Ishikawa (cell line): ENCODE measurements at regions not wholly inside any gene's neighbourhood (a gene's known extent, or its start where the extent isn't known, plus 50 kb on each side); places are given as distances from the start of the nearest gene placed in this dataset.

ENCODE experiments used
- CEBPB ChIP-seq: IDR thresholded peaks from 2 replicates; pipeline ENCODE4 v1.6.1; 2012
- CREB1 ChIP-seq: IDR thresholded peaks from 2 replicates; pipeline ENCODE4 v1.6.1; 2012; ENCODE audit warnings: low read depth
- EGR1 ChIP-seq: IDR thresholded peaks from 2 replicates; pipeline ENCODE4 v1.6.1; 2012
- EP300 ChIP-seq: IDR thresholded peaks from 2 replicates; pipeline ENCODE4 v1.6.1; 2012; ENCODE audit warnings: borderline replicate concordance
- FOXM1 ChIP-seq: IDR thresholded peaks from 2 replicates; pipeline ENCODE4 v1.6.1; 2012; ENCODE audit warnings: low read depth, borderline replicate concordance
- MAX ChIP-seq: IDR thresholded peaks from 2 replicates; pipeline ENCODE4 v1.6.1; 2012
- NFIC ChIP-seq: IDR thresholded peaks from 2 replicates; pipeline ENCODE4 v1.6.1; 2012
- RAD21 ChIP-seq: IDR thresholded peaks from 2 replicates; pipeline ENCODE4 v1.6.1; 2012; ENCODE audit warnings: low read depth
- REST ChIP-seq: IDR thresholded peaks from 2 replicates; pipeline ENCODE4 v1.6.1; 2012; ENCODE audit warnings: low read depth, mild to moderate bottlenecking
- TAF1 ChIP-seq: IDR thresholded peaks from 2 replicates; pipeline ENCODE4 v1.6.1; 2012; ENCODE audit warnings: low read depth, mild to moderate bottlenecking
- TCF12 ChIP-seq: IDR thresholded peaks from 2 replicates; pipeline ENCODE4 v1.6.1; 2012; ENCODE audit warnings: low read depth
- TEAD4 ChIP-seq: IDR thresholded peaks from 2 replicates; pipeline ENCODE4 v1.6.1; 2012
- USF1 ChIP-seq: IDR thresholded peaks from 2 replicates; pipeline ENCODE4 v1.6.1; 2012
- YY1 ChIP-seq: IDR thresholded peaks from 2 replicates; pipeline ENCODE4 v1.6.1; 2012; ENCODE audit warnings: low read depth
- ZBTB7A ChIP-seq: IDR thresholded peaks from 2 replicates; pipeline ENCODE4 v1.6.1; 2012; ENCODE audit warnings: low read depth

- no peak for TF ChIP-seq ZBTB7A
- no peak for TF ChIP-seq NFIC
- no peak for TF ChIP-seq YY1
- no peak for TF ChIP-seq MAX
- TF ChIP-seq TEAD4: no peak
- TF ChIP-seq REST: no peak
- TF ChIP-seq USF1: no peak
- TF ChIP-seq FOXM1: no peak
- TF ChIP-seq TAF1: no peak
- no peak for TF ChIP-seq TCF12
Observed at GRCh38 chr15:95131131-95131556, 899.8 kb downstream of the MCTP2 start.

GRCh38 chr15:95132774-95133173 is 901.4 kb downstream of the MCTP2 start:
- no peak for TF ChIP-seq EP300
- no peak for TF ChIP-seq RAD21
- no peak for TF ChIP-seq ZBTB7A
- TF ChIP-seq YY1: no peak
- TF ChIP-seq TAF1: no peak
- TF ChIP-seq CREB1: no peak
- TF ChIP-seq REST: no peak
- no peak for TF ChIP-seq TCF12

- no peak for TF ChIP-seq RAD21
- no peak for TF ChIP-seq REST
- TF ChIP-seq FOXM1: no peak
- TF ChIP-seq CREB1: no peak
- no peak for TF ChIP-seq YY1
- TF ChIP-seq EGR1: no peak
- TF ChIP-seq NFIC: no peak
- no peak for TF ChIP-seq CEBPB
- no peak for TF ChIP-seq TEAD4
- no peak for TF ChIP-seq TCF12
- no peak for TF ChIP-seq TAF1
- TF ChIP-seq USF1: no peak
- TF ChIP-seq EP300: no peak
- no peak for TF ChIP-seq ZBTB7A
- no peak for TF ChIP-seq MAX
Observed at GRCh38 chr15:95134431-95135110, 903.2 kb downstream of the MCTP2 start.

- TF ChIP-seq CREB1 (no peak), TEAD4 (no peak), RAD21 (no peak), MAX (no peak), REST (no peak), NFIC (no peak), USF1 (no peak), CEBPB (no peak), ZBTB7A (no peak)
Observed at GRCh38 chr15:95138604-95139270, 907.4 kb downstream of the MCTP2 start.
